Fibroblast of lung (primary cell): ENCODE measurements at regions not wholly inside any gene's neighbourhood (a gene's known extent, or its start where the extent isn't known, plus 50 kb on each side); places are given as distances from the start of the nearest gene placed in this dataset.

Experiments used
- DNase-seq, 2 donors: peaks; one replicate each; pipeline versions ENCODE4 v3.0.0 to v3.0.0-alpha.2; 2010; ENCODE audit warnings: low read depth in 2 of 2
- H2AFZ ChIP-seq: 2 replicates; pipeline ENCODE4 v1.5.1; 2012; ENCODE audit warnings: low read length, control low read depth, inconsistent platforms
- H3K27ac ChIP-seq: 2 replicates; pipeline ENCODE4 v1.5.1; 2011; ENCODE audit warnings: low read length, control low read depth; ENCODE audit not compliant: insufficient read depth
- H3K27me3 ChIP-seq: 2 replicates; pipeline ENCODE4 v1.5.1; 2011; ENCODE audit warnings: mild to moderate bottlenecking, low read length; ENCODE audit not compliant: control insufficient read depth, insufficient read depth
- H3K36me3 ChIP-seq: 2 replicates; pipeline ENCODE4 v1.5.1; 2011; ENCODE audit warnings: low read length; ENCODE audit not compliant: control insufficient read depth, insufficient read depth
- H3K4me1 ChIP-seq: 2 replicates; pipeline ENCODE4 v1.5.1; 2011; ENCODE audit warnings: low read length; ENCODE audit not compliant: control insufficient read depth, insufficient read depth; ENCODE audit errors: extremely low read depth
- H3K4me2 ChIP-seq: 2 replicates; pipeline ENCODE4 v1.5.1; 2011; ENCODE audit warnings: low read length, control low read depth; ENCODE audit not compliant: insufficient read depth; ENCODE audit errors: extremely low read depth
- H3K4me3 ChIP-seq, 4 experiments: fragments of 200-600 bp in 1 of 4; sonication (generic) in 1 of 4; replicated peaks in 1 of 4; 2 replicates each; pipeline ENCODE4 v1.5.1; 2011 to 2016; ENCODE audit warnings: low read length in 4 of 4, low read depth in 3 of 4, mild to moderate bottlenecking in 3 of 4, control low read depth in 2 of 4, inconsistent platforms in 1 of 4, mixed read lengths in 1 of 4; ENCODE audit not compliant: insufficient read depth in 1 of 4; ENCODE audit errors: control extremely low read depth in 1 of 4
- H3K79me2 ChIP-seq: 2 replicates; pipeline ENCODE4 v1.5.1; 2012; ENCODE audit warnings: mild to moderate bottlenecking, low read length, inconsistent platforms; ENCODE audit not compliant: control insufficient read depth, insufficient read depth
- H3K9ac ChIP-seq: 2 replicates; pipeline ENCODE4 v1.5.1; 2011; ENCODE audit warnings: mild to moderate bottlenecking, low read length, control low read depth; ENCODE audit not compliant: insufficient read depth
- H3K9me3 ChIP-seq: 2 replicates; pipeline ENCODE4 v1.5.1; 2012; ENCODE audit warnings: low read depth, low read length; ENCODE audit not compliant: control insufficient read depth, insufficient read depth
- H4K20me1 ChIP-seq: 2 replicates; pipeline ENCODE4 v1.5.1; 2011; ENCODE audit warnings: low read length; ENCODE audit not compliant: control insufficient read depth, insufficient read depth; ENCODE audit errors: extremely low read depth
- CTCF ChIP-seq, 2 donors: IDR thresholded peaks in 1 of 2; conservative IDR thresholded peaks in 1 of 2; 1 replicate in 1 of 2; 2 replicates in 1 of 2; pipeline ENCODE4 v1.5.1; 2011 to 2012; ENCODE audit warnings: low read length in 2 of 2, control low read depth in 1 of 2, inconsistent platforms in 1 of 2, low read depth in 1 of 2, mild to moderate bottlenecking in 1 of 2
- EZH2 ChIP-seq: IDR thresholded peaks from 2 replicates; pipeline ENCODE4 v1.5.1; 2012; ENCODE audit warnings: low read length, control low read depth, mild to moderate bottlenecking; ENCODE audit errors: missing control alignments

GRCh38 chr7:52958621-52959140, 76.8 kb upstream of the POM121L12 start:
- Histone ChIP-seq H3K4me1 (no peaks in the 10 kb centered on the region), H3K27me3 (no peaks in the 10 kb centered on the region), H3K36me3 (no peaks in the 10 kb centered on the region), H3K4me3 (no peak overlapping the region), H3K27ac (no peak overlapping the region), H3K9me3 (no peaks in the 10 kb centered on the region), H3K4me2 (no peak overlapping the region), H3K79me2 (no peaks in the 10 kb centered on the region), H4K20me1 (no peaks in the 10 kb centered on the region), H3K9ac (no peak overlapping the region), H2AFZ (no peak overlapping the region)
- TF ChIP-seq CTCF (conservative IDR thresholded peaks at IDR 0.05 in 1 of 2, IDR thresholded peaks at IDR 0.05 in 1 of 2; ENCODE audit: low read depth in 1 of 2, low read length in 2 of 2) (no peak), EZH2 (no peak)
- no peak for DNase-seq

- no peak overlapping the region for H3K4me3 ChIP-seq
- H3K79me2 ChIP-seq: no peaks in the 10 kb centered on the region
- H3K9me3 ChIP-seq: no peaks in the 10 kb centered on the region
- DNase-seq: no peak
- TF ChIP-seq EZH2 (no peak), CTCF (conservative IDR thresholded peaks at IDR 0.05 in 1 of 2, IDR thresholded peaks at IDR 0.05 in 1 of 2; ENCODE audit: low read depth in 1 of 2, low read length in 2 of 2) (no peak)
- no peak overlapping the region for H3K9ac ChIP-seq
- H3K36me3 ChIP-seq: no peaks in the 10 kb centered on the region
- no peak overlapping the region for H2AFZ ChIP-seq
- no peak overlapping the region for H3K4me2 ChIP-seq
- H3K27me3 ChIP-seq: no peaks in the 10 kb centered on the region
- no peak overlapping the region for H3K27ac ChIP-seq
- no peaks in the 10 kb centered on the region for H3K4me1 ChIP-seq
- no peaks in the 10 kb centered on the region for H4K20me1 ChIP-seq
These were observed 79.0 kb upstream of the POM121L12 start for GRCh38 chr7:52956379-52956915.

GRCh38 chr7:52955522-52955921, 79.9 kb upstream of the POM121L12 start:
- H3K9me3 ChIP-seq: no peaks in the 10 kb centered on the region
- no peak overlapping the region for H3K9ac ChIP-seq
- H3K27ac ChIP-seq: no peak overlapping the region
- DNase-seq: no peak
- H3K36me3 ChIP-seq: no peaks in the 10 kb centered on the region
- no peaks in the 10 kb centered on the region for H3K79me2 ChIP-seq
- no peak for TF ChIP-seq CTCF (conservative IDR thresholded peaks at IDR 0.05 in 1 of 2, IDR thresholded peaks at IDR 0.05 in 1 of 2; ENCODE audit: low read depth in 1 of 2, low read length in 2 of 2)
- no peaks in the 10 kb centered on the region for H4K20me1 ChIP-seq
- no peak overlapping the region for H3K4me3 ChIP-seq
- no peak overlapping the region for H2AFZ ChIP-seq
- no peaks in the 10 kb centered on the region for H3K4me1 ChIP-seq
- no peak overlapping the region for H3K4me2 ChIP-seq
- no peaks in the 10 kb centered on the region for H3K27me3 ChIP-seq
